Ascending aorta (tissue), 2 donors: ENCODE measurements at regions not wholly inside any gene's neighbourhood (a gene's known extent, or its start where the extent isn't known, plus 50 kb on each side); places are given as distances from the start of the nearest gene placed in this dataset.

Source experiments
- DNase-seq, 2 donors: peaks; one replicate each; pipeline ENCODE4 v3.0.0-alpha.2; 2019; ENCODE audit warnings: low spot score in 2 of 2
- H3K27ac ChIP-seq, 2 donors: fragments of 200-600 bp; sonication (generic); one replicate each; pipeline ENCODE4 v1.5.1; 2016 to 2017; ENCODE audit warnings: mild to moderate bottlenecking in 1 of 2
- H3K27me3 ChIP-seq: fragments of 200-600 bp; sonication (generic); one replicate; pipeline ENCODE4 v1.5.1; 2017
- H3K36me3 ChIP-seq, 2 donors: fragments of 200-600 bp; sonication (generic); one replicate each; pipeline ENCODE4 v1.5.1; 2016
- H3K4me1 ChIP-seq, 2 donors: fragments of 200-600 bp; sonication (generic); one replicate each; pipeline ENCODE4 v1.5.1; 2016 to 2017; ENCODE audit warnings: mild to moderate bottlenecking in 1 of 2
- H3K4me3 ChIP-seq, 2 donors: fragments of 200-600 bp; sonication (generic); one replicate each; pipeline ENCODE4 v1.5.1; 2016 to 2017; ENCODE audit warnings: mild to moderate bottlenecking in 1 of 2
- H3K9me3 ChIP-seq, 2 donors: fragments of 200-600 bp; sonication (generic); one replicate each; pipeline ENCODE4 v1.5.1; 2016
- CTCF ChIP-seq, 3 experiments: fragments of 200-600 bp in 2 of 3; fragments of 450-650 bp in 1 of 3; sonication (generic) in 2 of 3; IDR thresholded peaks; one replicate each; pipeline ENCODE4 v1.5.1; 2016 to 2019; ENCODE audit warnings: antibody characterized with exemption in 3 of 3, mild to moderate bottlenecking in 1 of 3, moderate library complexity in 1 of 3
- intact Hi-C: fragments of 100-400 bp; cut with DNase I; formaldehyde crosslinking; loops from one replicate; pipeline ENCODE4 v1.15.1; 2023

- Histone ChIP-seq H3K9me3 (no peaks in the 10 kb centered on the region), H3K4me3 (no peak overlapping the region), H3K27me3 (no peaks in the 10 kb centered on the region), H3K27ac (no peak overlapping the region), H3K36me3 (no peaks in the 10 kb centered on the region), H3K4me1 (no peaks in the 10 kb centered on the region)
- DNase-seq, result no peak
- no peak for TF ChIP-seq CTCF (IDR thresholded peaks at IDR 0.05)
- intact Hi-C loops, result no loop called here
Observed at GRCh38 chr9:74284581-74285450, 212.3 kb upstream of the RORB start.

GRCh38 chr9:74293479-74293878, 203.7 kb upstream of the RORB start:
- Histone ChIP-seq H3K4me1 (no peaks in the 10 kb centered on the region), H3K4me3 (no peak overlapping the region), H3K36me3 (no peaks in the 10 kb centered on the region), H3K9me3 (no peaks in the 10 kb centered on the region), H3K27ac (no peak overlapping the region), H3K27me3 (no peaks in the 10 kb centered on the region)
- TF ChIP-seq CTCF (IDR thresholded peaks at IDR 0.05), result no peak
- intact Hi-C loops, result no loop called here
- DNase-seq, result no peak

- Histone ChIP-seq H3K9me3 (no peaks in the 10 kb centered on the region), H3K36me3 (no peaks in the 10 kb centered on the region), H3K4me3 (no peak overlapping the region), H3K4me1 (no peaks in the 10 kb centered on the region), H3K27ac (no peak overlapping the region), H3K27me3 (no peaks in the 10 kb centered on the region)
- no peak for TF ChIP-seq CTCF (IDR thresholded peaks at IDR 0.05)
- intact Hi-C loops, result no loop called here
- no peak for DNase-seq
Observed at GRCh38 chr9:74303945-74304344, 193.2 kb upstream of the RORB start.

GRCh38 chr9:74304598-74304997, 192.5 kb upstream of the RORB start:
- no peak overlapping the region for H3K4me3 ChIP-seq
- intact Hi-C loops, result no loop called here
- TF ChIP-seq CTCF (IDR thresholded peaks at IDR 0.05), result no peak
- no peak for DNase-seq
- H3K27me3 ChIP-seq, result no peaks in the 10 kb centered on the region
- H3K27ac ChIP-seq, result no peak overlapping the region
- no peaks in the 10 kb centered on the region for H3K36me3 ChIP-seq
- H3K9me3 ChIP-seq, result no peaks in the 10 kb centered on the region
- H3K4me1 ChIP-seq, result no peaks in the 10 kb centered on the region

GRCh38 chr9:74309654-74310053, 187.5 kb upstream of the RORB start:
- Histone ChIP-seq H3K4me3 (no peak overlapping the region), H3K36me3 (no peaks in the 10 kb centered on the region), H3K4me1 (no peaks in the 10 kb centered on the region), H3K27me3 (no peaks in the 10 kb centered on the region), H3K27ac (no peak overlapping the region), H3K9me3 (no peaks in the 10 kb centered on the region)
- TF ChIP-seq CTCF (IDR thresholded peaks at IDR 0.05), result no peak
- intact Hi-C loops, result no loop called here
- DNase-seq, result no peak
